KMS-11 (cell line): ENCODE measurements at regions not wholly inside any gene's neighbourhood (a gene's known extent, or its start where the extent isn't known, plus 50 kb on each side); places are given as distances from the start of the nearest gene placed in this dataset.

Experiments
- H2AFZ ChIP-seq: fragments of 200-600 bp; sonication (generic); 2 replicates; pipeline ENCODE4 v1.6.1; 2016; ENCODE audit warnings: antibody characterized with exemption, mixed run types, low read depth
- H3K27ac ChIP-seq: fragments of 200-600 bp; sonication (generic); 2 replicates; pipeline ENCODE4 v1.6.1; 2016; ENCODE audit warnings: mild to moderate bottlenecking, mixed run types
- H3K27me3 ChIP-seq: fragments of 200-600 bp; sonication (generic); 2 replicates; pipeline ENCODE4 v1.6.1; 2017; ENCODE audit warnings: mild to moderate bottlenecking, low read depth, mixed run types, moderate library complexity; ENCODE audit not compliant: insufficient read depth
- H3K36me3 ChIP-seq: fragments of 200-600 bp; sonication (generic); 2 replicates; pipeline ENCODE4 v1.6.1; 2017; ENCODE audit warnings: mild to moderate bottlenecking, mixed run types; ENCODE audit not compliant: insufficient read depth
- H3K4me1 ChIP-seq: fragments of 200-600 bp; sonication (generic); 2 replicates; pipeline ENCODE4 v1.6.1; 2016; ENCODE audit warnings: mild to moderate bottlenecking, low read depth, mixed run types; ENCODE audit not compliant: poor library complexity, severe bottlenecking
- H3K4me2 ChIP-seq: fragments of 200-600 bp; sonication (generic); 2 replicates; pipeline ENCODE4 v1.7.0; 2016; ENCODE audit warnings: mild to moderate bottlenecking, mixed run types
- H3K4me3 ChIP-seq: fragments of 200-600 bp; sonication (generic); IDR thresholded peaks from 2 replicates; pipeline ENCODE4 v1.6.1; 2017; ENCODE audit warnings: low read depth, low read length, mixed read lengths; ENCODE audit not compliant: insufficient read depth
- H3K79me2 ChIP-seq: fragments of 200-600 bp; sonication (generic); 2 replicates; pipeline ENCODE4 v1.6.1; 2016; ENCODE audit warnings: low read depth, mixed run types; ENCODE audit not compliant: insufficient read depth
- H3K9ac ChIP-seq: fragments of 200-600 bp; sonication (generic); 2 replicates; pipeline ENCODE4 v1.6.1; 2016; ENCODE audit warnings: mild to moderate bottlenecking, mixed run types
- H4K20me1 ChIP-seq: fragments of 200-600 bp; sonication (generic); 2 replicates; pipeline ENCODE4 v1.6.1; 2016; ENCODE audit warnings: mild to moderate bottlenecking, mixed run types; ENCODE audit not compliant: insufficient read depth
- CTCF ChIP-seq: fragments of 200-600 bp; sonication (generic); conservative IDR thresholded peaks from 2 replicates; pipeline ENCODE4 v1.6.1; 2017; ENCODE audit warnings: low read depth, mild to moderate bottlenecking, antibody characterized with exemption, low read length, moderate library complexity, mixed read lengths

- Histone ChIP-seq H3K27me3 (no peaks in the 10 kb centered on the region), H3K4me3 (no peak overlapping the region), H3K4me2 (no peak overlapping the region), H3K36me3 (no peaks in the 10 kb centered on the region), H4K20me1 (no peaks in the 10 kb centered on the region), H3K27ac (no peak overlapping the region), H3K9ac (no peak overlapping the region), H3K4me1 (peaks cover 12% of the 10 kb centered on the region), H3K79me2 (no peaks in the 10 kb centered on the region), H2AFZ (no peak overlapping the region)
- no peak for TF ChIP-seq CTCF
Measured at GRCh38 chr6:114713690-114714089, 370.9 kb upstream of the HS3ST5 start.

GRCh38 chr6:114712129-114712662 is 369.4 kb upstream of the HS3ST5 start:
- TF ChIP-seq CTCF: no peak
- H3K4me2 ChIP-seq: no peak overlapping the region
- H3K27me3 ChIP-seq: no peaks in the 10 kb centered on the region

GRCh38 chr6:114707081-114707620 is 364.3 kb upstream of the HS3ST5 start:
- Histone ChIP-seq H3K79me2 (no peaks in the 10 kb centered on the region), H3K4me2 (no peak overlapping the region), H4K20me1 (no peaks in the 10 kb centered on the region), H2AFZ (no peak overlapping the region), H3K4me3 (no peak overlapping the region), H3K9ac (no peak overlapping the region), H3K27me3 (no peaks in the 10 kb centered on the region), H3K27ac (no peak overlapping the region), H3K36me3 (no peaks in the 10 kb centered on the region), H3K4me1 (no peaks in the 10 kb centered on the region)
- TF ChIP-seq CTCF: no peak

More at GRCh38 chr6:114712129-114712662, 369.4 kb upstream of the HS3ST5 start:
- H3K27ac ChIP-seq: no peak overlapping the region
- H3K4me3 ChIP-seq: no peak overlapping the region
- H2AFZ ChIP-seq: no peak overlapping the region
- no peak overlapping the region for H3K9ac ChIP-seq
- H4K20me1 ChIP-seq: no peaks in the 10 kb centered on the region
- H3K36me3 ChIP-seq: no peaks in the 10 kb centered on the region
- H3K4me1 ChIP-seq: peaks cover 12% of the 10 kb centered on the region
- H3K79me2 ChIP-seq: no peaks in the 10 kb centered on the region

GRCh38 chr6:114690625-114691024 is 347.8 kb upstream of the HS3ST5 start:
- Histone ChIP-seq H3K27me3 (no peaks in the 10 kb centered on the region), H3K27ac (no peak overlapping the region), H3K4me3 (no peak overlapping the region), H3K9ac (no peak overlapping the region), H2AFZ (no peak overlapping the region), H3K79me2 (no peaks in the 10 kb centered on the region), H3K4me1 (no peaks in the 10 kb centered on the region), H3K36me3 (no peaks in the 10 kb centered on the region), H4K20me1 (no peaks in the 10 kb centered on the region), H3K4me2 (no peak overlapping the region)
- TF ChIP-seq CTCF: no peak
